Neural progenitor cell (in vitro differentiated cells): ENCODE measurements at regions not wholly inside any gene's neighbourhood (a gene's known extent, or its start where the extent isn't known, plus 50 kb on each side); places are given as distances from the start of the nearest gene placed in this dataset.
A peak's percentile ranks its signal among the peaks of the same experiment; 100 is the strongest.

ENCODE experiments used
- DNase-seq: peaks from one replicate; pipeline ENCODE4 v3.0.0-alpha.2; 2016; ENCODE audit warnings: low spot score
- H2AFZ ChIP-seq: fragments of 200-600 bp; sonication (generic); replicated peaks from 2 replicates; pipeline ENCODE4 v1.6.1; 2016; ENCODE audit warnings: antibody characterized with exemption
- H3F3A ChIP-seq: fragments of 200-600 bp; sonication (generic); 2 replicates; pipeline ENCODE4 v1.6.1; 2016; ENCODE audit warnings: antibody characterized with exemption, low read depth
- H3K27ac ChIP-seq: fragments of 200-600 bp; sonication (generic); 2 replicates; pipeline ENCODE4 v1.5.1; 2016; ENCODE audit warnings: mild to moderate bottlenecking
- H3K27me3 ChIP-seq: fragments of 200-600 bp; sonication (generic); 2 replicates; pipeline ENCODE4 v1.6.1; 2016; ENCODE audit warnings: mild to moderate bottlenecking, moderate library complexity
- H3K36me3 ChIP-seq: fragments of 200-600 bp; sonication (generic); 2 replicates; pipeline ENCODE4 v1.5.1; 2016
- H3K4me1 ChIP-seq: fragments of 200-600 bp; sonication (generic); 2 replicates; pipeline ENCODE4 v1.6.1; 2016; ENCODE audit warnings: mixed run types
- H3K4me2 ChIP-seq: fragments of 200-600 bp; sonication (generic); 2 replicates; pipeline ENCODE4 v1.6.1; 2016
- H3K4me3 ChIP-seq: fragments of 200-600 bp; sonication (generic); 2 replicates; pipeline ENCODE4 v1.5.1; 2016
- H3K79me2 ChIP-seq: fragments of 200-600 bp; sonication (generic); 2 replicates; pipeline ENCODE4 v1.6.1; 2016; ENCODE audit warnings: low read depth
- H3K9ac ChIP-seq: fragments of 200-600 bp; sonication (generic); 2 replicates; pipeline ENCODE4 v1.6.1; 2016
- H3K9me3 ChIP-seq: fragments of 200-600 bp; sonication (generic); 2 replicates; pipeline ENCODE4 v1.5.1; 2016; ENCODE audit warnings: low read depth
- H4K20me1 ChIP-seq: fragments of 200-600 bp; sonication (generic); 2 replicates; pipeline ENCODE4 v1.6.1; 2016; ENCODE audit warnings: low read depth
- H3K27ac Mint-ChIP-seq: 3 replicates; pipeline ENCODE4 v1.8.0; 2021; ENCODE audit warnings: mixed read lengths
- H3K27me3 Mint-ChIP-seq: 2 replicates; pipeline ENCODE4 v1.8.0; 2022; ENCODE audit warnings: low read depth, mild to moderate bottlenecking, inconsistent platforms, moderate library complexity, mixed read lengths; ENCODE audit not compliant: insufficient read depth
- H3K36me3 Mint-ChIP-seq: 3 replicates; pipeline ENCODE4 v1.8.0; 2021; ENCODE audit warnings: mixed read lengths
- H3K4me1 Mint-ChIP-seq: 3 replicates; pipeline ENCODE4 v1.8.0; 2021; ENCODE audit warnings: mixed read lengths
- H3K4me3 Mint-ChIP-seq: 3 replicates; pipeline ENCODE4 v1.8.0; 2021; ENCODE audit warnings: mild to moderate bottlenecking, moderate library complexity, mixed read lengths
- H3K9me3 Mint-ChIP-seq: 3 replicates; pipeline ENCODE4 v1.8.0; 2020; ENCODE audit warnings: mixed read lengths
- EZH2 ChIP-seq: fragments of 200-600 bp; sonication (generic); IDR thresholded peaks from 2 replicates; pipeline ENCODE4 v1.6.1; 2017; ENCODE audit warnings: antibody characterized with exemption, mild to moderate bottlenecking, moderate library complexity
- EZH2phosphoT487 ChIP-seq: fragments of 200-600 bp; sonication (generic); IDR thresholded peaks from 2 replicates; pipeline ENCODE4 v1.6.1; 2017; ENCODE audit warnings: antibody characterized with exemption
- TF ChIP-seq, protein P1 (sequence below): fragments of 200-600 bp; sonication (generic); IDR thresholded peaks from 2 replicates; pipeline ENCODE4 v1.5.1; 2017; ENCODE audit warnings: antibody characterized with exemption, mild to moderate bottlenecking

DNA sequence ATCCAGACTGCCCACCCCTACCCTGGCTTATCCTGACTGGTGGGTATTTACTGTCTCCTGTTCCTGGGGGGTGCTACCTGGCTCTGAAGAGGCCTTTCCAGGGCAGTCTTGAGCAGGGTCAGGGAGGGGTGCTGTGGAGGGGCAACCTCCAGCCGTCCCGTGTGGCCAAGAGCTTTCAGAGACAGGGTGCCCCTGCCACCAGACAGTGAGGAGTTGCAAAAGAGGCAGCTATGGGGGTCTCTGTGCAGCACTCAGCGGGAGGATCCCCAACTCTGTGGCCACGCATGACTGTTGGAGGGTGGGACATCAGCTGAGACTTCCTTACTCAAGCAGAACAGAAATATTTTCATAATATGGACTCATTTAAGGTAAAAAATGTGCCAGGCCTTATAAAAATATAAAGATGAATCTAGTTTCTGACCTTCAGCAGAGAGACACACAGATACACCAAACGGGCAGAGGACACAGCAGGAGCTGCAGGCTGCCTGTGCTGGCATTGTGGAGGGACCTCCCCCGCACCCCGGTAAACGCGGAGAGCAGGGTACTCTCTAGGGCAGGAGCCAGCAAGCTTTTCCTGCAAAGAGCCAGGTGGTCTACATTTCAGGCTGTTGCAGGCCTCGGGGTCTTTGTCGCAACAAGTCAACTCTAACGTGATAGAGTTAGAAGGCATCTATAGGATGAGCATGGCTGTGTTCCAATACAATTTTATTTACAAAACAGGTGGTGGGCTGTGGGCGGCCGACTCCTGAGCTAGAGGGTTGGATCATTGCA lies 252.6 kb downstream of the RHOU start:
- Histone ChIP-seq H3K27ac (no peak overlapping the region), H3K4me3 (no peak overlapping the region), H3K36me3 (no peaks in the 10 kb centered on the region), H3K4me1 (peaks cover 36% of the 10 kb centered on the region), H3F3A (no peaks in the 10 kb centered on the region), H3K4me2 (peak overlapping the region; percentile 32), H3K27me3 (no peaks in the 10 kb centered on the region), H3K9ac (no peak overlapping the region), H4K20me1 (no peaks in the 10 kb centered on the region), H3K79me2 (no peaks in the 10 kb centered on the region), H2AFZ (peak overlapping the region; percentile 68), H3K9me3 (no peaks in the 10 kb centered on the region)
- TF ChIP-seq, protein P1, sequence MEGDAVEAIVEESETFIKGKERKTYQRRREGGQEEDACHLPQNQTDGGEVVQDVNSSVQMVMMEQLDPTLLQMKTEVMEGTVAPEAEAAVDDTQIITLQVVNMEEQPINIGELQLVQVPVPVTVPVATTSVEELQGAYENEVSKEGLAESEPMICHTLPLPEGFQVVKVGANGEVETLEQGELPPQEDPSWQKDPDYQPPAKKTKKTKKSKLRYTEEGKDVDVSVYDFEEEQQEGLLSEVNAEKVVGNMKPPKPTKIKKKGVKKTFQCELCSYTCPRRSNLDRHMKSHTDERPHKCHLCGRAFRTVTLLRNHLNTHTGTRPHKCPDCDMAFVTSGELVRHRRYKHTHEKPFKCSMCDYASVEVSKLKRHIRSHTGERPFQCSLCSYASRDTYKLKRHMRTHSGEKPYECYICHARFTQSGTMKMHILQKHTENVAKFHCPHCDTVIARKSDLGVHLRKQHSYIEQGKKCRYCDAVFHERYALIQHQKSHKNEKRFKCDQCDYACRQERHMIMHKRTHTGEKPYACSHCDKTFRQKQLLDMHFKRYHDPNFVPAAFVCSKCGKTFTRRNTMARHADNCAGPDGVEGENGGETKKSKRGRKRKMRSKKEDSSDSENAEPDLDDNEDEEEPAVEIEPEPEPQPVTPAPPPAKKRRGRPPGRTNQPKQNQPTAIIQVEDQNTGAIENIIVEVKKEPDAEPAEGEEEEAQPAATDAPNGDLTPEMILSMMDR = no peak
- peak overlapping the region; percentile 28 for H3K4me3 Mint-ChIP-seq
- H3K9me3 Mint-ChIP-seq = no peaks in the 10 kb centered on the region
- DNase-seq = no peak
- peak overlapping the region; percentile 63 for H3K27ac Mint-ChIP-seq
- peaks cover 14% of the 10 kb centered on the region for H3K27me3 Mint-ChIP-seq
- peaks cover 53% of the 10 kb centered on the region for H3K4me1 Mint-ChIP-seq
- H3K36me3 Mint-ChIP-seq = peaks cover 1% of the 10 kb centered on the region

DNA sequence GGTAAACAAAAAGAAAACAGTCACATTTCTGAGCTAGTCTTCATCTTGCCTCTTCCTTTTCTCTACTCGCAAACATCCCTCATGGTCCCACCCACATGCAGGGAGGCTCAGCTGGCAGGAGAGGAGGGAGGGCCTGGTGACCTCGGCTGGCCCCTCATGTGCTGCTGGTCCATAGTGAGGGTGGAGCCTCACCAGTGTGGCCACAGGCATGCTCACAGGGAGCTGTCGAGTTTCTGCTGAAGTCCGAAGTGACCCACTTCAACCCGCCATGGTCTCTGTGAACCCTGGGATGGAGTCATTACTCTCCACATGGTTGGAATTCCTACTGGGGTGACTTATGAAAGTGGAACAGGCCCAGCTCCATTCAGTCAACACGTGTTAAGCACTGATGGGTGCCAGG lies 253.4 kb downstream of the RHOU start:
- Histone ChIP-seq H2AFZ (no peak overlapping the region), H3K27me3 (no peaks in the 10 kb centered on the region), H3K4me2 (no peak overlapping the region), H3K79me2 (no peaks in the 10 kb centered on the region), H3K9me3 (no peaks in the 10 kb centered on the region), H3K4me1 (peaks cover 36% of the 10 kb centered on the region), H3K4me3 (no peak overlapping the region), H3K9ac (no peak overlapping the region), H4K20me1 (no peaks in the 10 kb centered on the region), H3K27ac (no peak overlapping the region), H3F3A (no peaks in the 10 kb centered on the region), H3K36me3 (no peaks in the 10 kb centered on the region)
- TF ChIP-seq, protein P1 = no peak
- TF ChIP-seq EZH2phosphoT487 (no peak), EZH2 (no peak)
- peaks cover 51% of the 10 kb centered on the region for H3K4me1 Mint-ChIP-seq
- peaks cover 13% of the 10 kb centered on the region for H3K27me3 Mint-ChIP-seq
- no peak for DNase-seq
- peak overlapping the region; percentile 83 for H3K27ac Mint-ChIP-seq
- H3K4me3 Mint-ChIP-seq = peak overlapping the region; percentile 39
- H3K9me3 Mint-ChIP-seq = no peaks in the 10 kb centered on the region
- H3K36me3 Mint-ChIP-seq = peaks cover 1% of the 10 kb centered on the region

- Mint-ChIP-seq H3K27me3 (peaks cover 12% of the 10 kb centered on the region), H3K4me1 (peaks cover 51% of the 10 kb centered on the region), H3K36me3 (peaks cover 1% of the 10 kb centered on the region), H3K27ac (peak overlapping the region; percentile 83), H3K4me3 (peak overlapping the region; percentile 39), H3K9me3 (no peaks in the 10 kb centered on the region)
- no peaks in the 10 kb centered on the region for H4K20me1 ChIP-seq
- H3K9ac ChIP-seq = no peak overlapping the region
- no peak overlapping the region for H3K4me3 ChIP-seq
- H3K27me3 ChIP-seq = no peaks in the 10 kb centered on the region
- H3K27ac ChIP-seq = no peak overlapping the region
- no peak overlapping the region for H3K4me2 ChIP-seq
- H2AFZ ChIP-seq = no peak overlapping the region
- TF ChIP-seq EZH2 (no peak), EZH2phosphoT487 (no peak)
- TF ChIP-seq, protein P1 = no peak
- H3K36me3 ChIP-seq = no peaks in the 10 kb centered on the region
- H3K9me3 ChIP-seq = no peaks in the 10 kb centered on the region
- no peaks in the 10 kb centered on the region for H3K79me2 ChIP-seq
- H3F3A ChIP-seq = no peaks in the 10 kb centered on the region
- no peak for DNase-seq
- H3K4me1 ChIP-seq = peaks cover 36% of the 10 kb centered on the region
Measured at GRCh38 chr1:228989176-228989575, 253.9 kb downstream of the RHOU start.
